DND-41 (cell line): ENCODE measurements at regions not wholly inside any gene's neighbourhood (a gene's known extent, or its start where the extent isn't known, plus 50 kb on each side); places are given as distances from the start of the nearest gene placed in this dataset.

ENCODE experiments used
- CTCF ChIP-seq: IDR thresholded peaks from 2 replicates; pipeline ENCODE4 v1.5.1; 2012; ENCODE audit warnings: borderline replicate concordance, low read length, moderate library complexity, mild to moderate bottlenecking; ENCODE audit not compliant: poor library complexity, severe bottlenecking; ENCODE audit errors: extremely low read depth
- EZH2 ChIP-seq: IDR thresholded peaks from 3 replicates; pipeline ENCODE4 v1.6.1; 2012; ENCODE audit warnings: borderline replicate concordance, low read depth, mild to moderate bottlenecking, moderate library complexity, low read length, inconsistent platforms; ENCODE audit not compliant: severe bottlenecking

- TF ChIP-seq CTCF (no peak), EZH2 (no peak)
These were observed 135.9 kb upstream of the PSMD7 start for GRCh38 chr16:74160759-74161158.
